ENCODE measurements at regions not wholly inside any gene's neighbourhood (a gene's known extent, or its start where the extent isn't known, plus 50 kb on each side); places are given as distances from the start of the nearest gene placed in this dataset.

DNA sequence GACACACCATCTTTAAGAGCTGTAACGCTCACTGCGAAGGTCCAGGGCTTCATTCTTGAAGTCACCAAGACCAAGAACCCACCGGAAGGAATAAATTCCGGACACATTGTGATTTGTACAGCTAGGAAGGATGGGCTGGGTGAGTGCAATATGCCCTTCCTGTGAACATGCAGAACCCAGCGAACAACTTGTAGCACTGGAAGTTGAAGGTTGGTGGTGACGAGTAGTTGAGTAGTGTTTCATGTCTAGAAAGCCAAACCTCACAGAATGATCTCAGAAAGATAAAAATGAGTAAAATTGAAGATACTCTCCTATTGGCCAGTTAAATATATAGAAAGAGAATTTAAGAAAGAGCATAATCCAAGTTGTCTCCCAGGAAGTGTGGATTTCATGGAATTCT is 462.2 kb upstream of the CFAP20DC start:
- no peak for TF ChIP-seq CTCF (IDR thresholded peaks at IDR 0.05)
- TF ChIP-seq POLR2A (IDR thresholded peaks at IDR 0.05), result no peak

Measured in heart left ventricle (tissue), 13 donors.